ENCODE measurements at regions not wholly inside any gene's neighbourhood (a gene's known extent, or its start where the extent isn't known, plus 50 kb on each side); places are given as distances from the start of the nearest gene placed in this dataset.

GRCh38 chr11:30735946-30736345 is 149.8 kb upstream of the MPPED2 start:
- H3K27ac Mint-ChIP-seq = no peak overlapping the region
- peaks cover 13% of the 10 kb centered on the region for H3K27me3 Mint-ChIP-seq (ENCODE audit: low read depth, poor library complexity)
- no peak overlapping the region for H3K4me3 Mint-ChIP-seq
- DNase-seq = no peak
- peaks cover 7% of the 10 kb centered on the region for H3K4me1 Mint-ChIP-seq
- no peak for TF ChIP-seq CTCF (IDR thresholded peaks at IDR 0.05)
- H3K36me3 Mint-ChIP-seq (ENCODE audit: low read depth) = no peaks in the 10 kb centered on the region
- peaks cover 7% of the 10 kb centered on the region for H3K9me3 Mint-ChIP-seq

GRCh38 chr11:30733748-30734147 is 147.6 kb upstream of the MPPED2 start:
- DNase-seq = no peak
- Mint-ChIP-seq H3K4me1 (peaks cover 6% of the 10 kb centered on the region), H3K4me3 (no peak overlapping the region), H3K27me3 (ENCODE audit: low read depth, poor library complexity) (peaks cover 13% of the 10 kb centered on the region), H3K36me3 (ENCODE audit: low read depth) (no peaks in the 10 kb centered on the region), H3K27ac (no peak overlapping the region), H3K9me3 (peaks cover 6% of the 10 kb centered on the region)
- TF ChIP-seq CTCF (IDR thresholded peaks at IDR 0.05) = no peak

GRCh38 chr11:30730011-30730410 is 143.9 kb upstream of the MPPED2 start:
- Mint-ChIP-seq H3K4me1 (peaks cover 6% of the 10 kb centered on the region), H3K4me3 (no peak overlapping the region), H3K36me3 (ENCODE audit: low read depth) (no peaks in the 10 kb centered on the region), H3K27me3 (ENCODE audit: low read depth, poor library complexity) (peaks cover 5% of the 10 kb centered on the region), H3K9me3 (no peaks in the 10 kb centered on the region), H3K27ac (no peak overlapping the region)
- no peak for TF ChIP-seq CTCF (IDR thresholded peaks at IDR 0.05)
- DNase-seq = no peak

GRCh38 chr11:30729187-30729713 is 143.1 kb upstream of the MPPED2 start:
- H3K9me3 Mint-ChIP-seq = no peaks in the 10 kb centered on the region
- no peak for DNase-seq
- H3K27me3 Mint-ChIP-seq (ENCODE audit: low read depth, poor library complexity) = peaks cover 5% of the 10 kb centered on the region
- peaks cover 6% of the 10 kb centered on the region for H3K4me1 Mint-ChIP-seq
- no peak overlapping the region for H3K27ac Mint-ChIP-seq
- no peak for TF ChIP-seq CTCF (IDR thresholded peaks at IDR 0.05)
- no peak overlapping the region for H3K4me3 Mint-ChIP-seq
- H3K36me3 Mint-ChIP-seq (ENCODE audit: low read depth) = no peaks in the 10 kb centered on the region

GRCh38 chr11:30725645-30726195 is 139.6 kb upstream of the MPPED2 start:
- H3K9me3 Mint-ChIP-seq = no peaks in the 10 kb centered on the region
- H3K27ac Mint-ChIP-seq = no peak overlapping the region
- peaks cover 6% of the 10 kb centered on the region for H3K4me1 Mint-ChIP-seq
- DNase-seq = no peak
- peaks cover 2% of the 10 kb centered on the region for H3K27me3 Mint-ChIP-seq (ENCODE audit: low read depth, poor library complexity)
- no peak for TF ChIP-seq CTCF (IDR thresholded peaks at IDR 0.05)
- no peaks in the 10 kb centered on the region for H3K36me3 Mint-ChIP-seq (ENCODE audit: low read depth)
- H3K4me3 Mint-ChIP-seq = no peak overlapping the region

- H3K4me3 Mint-ChIP-seq = no peak overlapping the region
- peaks cover 4% of the 10 kb centered on the region for H3K27me3 Mint-ChIP-seq (ENCODE audit: low read depth, poor library complexity)
- TF ChIP-seq CTCF (IDR thresholded peaks at IDR 0.05) = no peak
- H3K9me3 Mint-ChIP-seq = no peaks in the 10 kb centered on the region
- H3K27ac Mint-ChIP-seq = no peak overlapping the region
- no peak for DNase-seq
- H3K36me3 Mint-ChIP-seq (ENCODE audit: low read depth) = no peaks in the 10 kb centered on the region
- peaks cover 4% of the 10 kb centered on the region for H3K4me1 Mint-ChIP-seq
Observed at GRCh38 chr11:30724274-30724673, 138.1 kb upstream of the MPPED2 start.

Measured in nephron progenitor cell (in vitro differentiated cells).